C4-2B (cell line): ENCODE measurements at regions not wholly inside any gene's neighbourhood (a gene's known extent, or its start where the extent isn't known, plus 50 kb on each side); places are given as distances from the start of the nearest gene placed in this dataset.

Source experiments
- ZFX ChIP-seq: fragments of 450-650 bp; IDR thresholded peaks from 2 replicates; pipeline ENCODE4 v1.6.1; 2017
- TF ChIP-seq, protein P1 (sequence below): fragments of 450-650 bp; conservative IDR thresholded peaks from 2 replicates; pipeline ENCODE4 v1.5.1; 2017; ENCODE audit warnings: mild to moderate bottlenecking

DNA sequence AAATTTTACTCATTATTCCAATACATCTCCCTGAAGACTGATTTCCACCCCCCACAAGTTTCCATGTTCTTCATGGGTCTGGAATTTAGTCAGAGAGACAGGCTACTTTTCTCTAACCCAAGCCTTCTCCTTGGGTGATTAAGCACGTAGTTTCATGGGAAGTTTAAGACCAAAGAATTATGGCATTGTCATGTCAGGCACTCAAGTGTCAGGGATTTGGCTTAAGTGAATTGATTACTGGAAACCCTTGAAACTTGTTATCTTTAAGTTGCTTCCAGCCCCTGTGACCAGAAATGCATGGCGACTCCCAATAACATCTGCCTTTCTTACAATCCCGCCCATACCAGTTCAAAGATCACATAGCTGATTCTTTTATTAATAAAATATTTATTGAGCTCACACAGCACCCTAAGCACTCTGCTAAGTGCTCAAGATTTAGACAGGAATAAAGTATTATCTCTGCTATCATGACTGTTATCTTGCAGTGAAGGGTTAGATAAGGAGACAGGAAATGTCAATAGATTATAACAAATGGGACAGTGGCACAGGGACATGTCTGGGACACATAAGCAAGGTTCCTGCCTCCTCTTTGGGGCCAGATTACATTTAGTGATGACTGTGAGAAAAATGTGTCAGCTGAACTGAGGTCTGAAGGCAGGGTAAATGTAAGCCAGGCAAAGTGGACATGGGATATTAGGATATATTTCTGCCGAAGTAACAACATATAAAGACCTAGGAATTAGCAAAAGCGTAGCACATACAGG is 241.2 kb upstream of the TNC start:
- TF ChIP-seq, protein P1, sequence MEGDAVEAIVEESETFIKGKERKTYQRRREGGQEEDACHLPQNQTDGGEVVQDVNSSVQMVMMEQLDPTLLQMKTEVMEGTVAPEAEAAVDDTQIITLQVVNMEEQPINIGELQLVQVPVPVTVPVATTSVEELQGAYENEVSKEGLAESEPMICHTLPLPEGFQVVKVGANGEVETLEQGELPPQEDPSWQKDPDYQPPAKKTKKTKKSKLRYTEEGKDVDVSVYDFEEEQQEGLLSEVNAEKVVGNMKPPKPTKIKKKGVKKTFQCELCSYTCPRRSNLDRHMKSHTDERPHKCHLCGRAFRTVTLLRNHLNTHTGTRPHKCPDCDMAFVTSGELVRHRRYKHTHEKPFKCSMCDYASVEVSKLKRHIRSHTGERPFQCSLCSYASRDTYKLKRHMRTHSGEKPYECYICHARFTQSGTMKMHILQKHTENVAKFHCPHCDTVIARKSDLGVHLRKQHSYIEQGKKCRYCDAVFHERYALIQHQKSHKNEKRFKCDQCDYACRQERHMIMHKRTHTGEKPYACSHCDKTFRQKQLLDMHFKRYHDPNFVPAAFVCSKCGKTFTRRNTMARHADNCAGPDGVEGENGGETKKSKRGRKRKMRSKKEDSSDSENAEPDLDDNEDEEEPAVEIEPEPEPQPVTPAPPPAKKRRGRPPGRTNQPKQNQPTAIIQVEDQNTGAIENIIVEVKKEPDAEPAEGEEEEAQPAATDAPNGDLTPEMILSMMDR: no peak
- TF ChIP-seq ZFX: no peak
